Endodermal cell (in vitro differentiated cells): ENCODE measurements at regions not wholly inside any gene's neighbourhood (a gene's known extent, or its start where the extent isn't known, plus 50 kb on each side); places are given as distances from the start of the nearest gene placed in this dataset.

Experiments used
- DNase-seq: peaks from one replicate; pipeline ENCODE4 v3.0.0-alpha.2; 2017
- H3K27ac ChIP-seq: 2 replicates; pipeline ENCODE4 v1.5.1; 2013; ENCODE audit warnings: mild to moderate bottlenecking, low read depth, low read length, moderate library complexity
- H3K27me3 ChIP-seq: 2 replicates; pipeline ENCODE4 v1.6.1; 2013; ENCODE audit warnings: mild to moderate bottlenecking, low read length, moderate library complexity; ENCODE audit not compliant: insufficient read depth, control insufficient read depth, poor library complexity, severe bottlenecking
- H3K36me3 ChIP-seq: 2 replicates; pipeline ENCODE4 v1.7.0; 2013; ENCODE audit warnings: mild to moderate bottlenecking, low read length, moderate library complexity; ENCODE audit not compliant: control insufficient read depth, insufficient read depth
- H3K4me1 ChIP-seq: one replicate; pipeline ENCODE4 v1.7.0; 2013; ENCODE audit warnings: low read length; ENCODE audit not compliant: control insufficient read depth, insufficient read depth
- H3K4me3 ChIP-seq: 2 replicates; pipeline ENCODE4 v1.5.1; 2013; ENCODE audit warnings: mild to moderate bottlenecking, low read length, moderate library complexity
- H3K9ac ChIP-seq: 2 replicates; pipeline ENCODE4 v1.6.1; 2013; ENCODE audit warnings: mild to moderate bottlenecking, low read length, moderate library complexity; ENCODE audit not compliant: poor library complexity, severe bottlenecking; ENCODE audit errors: extremely low read depth
- H3K9me3 ChIP-seq: 2 replicates; pipeline ENCODE4 v1.6.1; 2013; ENCODE audit warnings: mild to moderate bottlenecking, low read length, moderate library complexity; ENCODE audit not compliant: control insufficient read depth
- H3K27ac Mint-ChIP-seq: 2 replicates; pipeline ENCODE4 v1.8.0; 2020; ENCODE audit warnings: mixed read lengths
- H3K27me3 Mint-ChIP-seq: 2 replicates; pipeline ENCODE4 v1.8.0; 2021; ENCODE audit warnings: mild to moderate bottlenecking, mixed read lengths; ENCODE audit not compliant: insufficient read depth
- H3K36me3 Mint-ChIP-seq: 2 replicates; pipeline ENCODE4 v1.8.0; 2020; ENCODE audit warnings: low read depth, mixed read lengths
- H3K4me1 Mint-ChIP-seq: 2 replicates; pipeline ENCODE4 v1.8.0; 2020; ENCODE audit warnings: mixed read lengths
- H3K4me3 Mint-ChIP-seq: 2 replicates; pipeline ENCODE4 v1.8.0; 2020; ENCODE audit warnings: mild to moderate bottlenecking, moderate library complexity, mixed read lengths
- H3K9me3 Mint-ChIP-seq: 2 replicates; pipeline ENCODE4 v1.8.0; 2020; ENCODE audit warnings: mild to moderate bottlenecking, mixed read lengths
- CTCF ChIP-seq: fragments of 200-600 bp; sonication (generic); conservative IDR thresholded peaks from 2 replicates; pipeline ENCODE4 v1.5.0; 2021; ENCODE audit warnings: antibody characterized with exemption, mild to moderate bottlenecking
- WGBS, 2 experiments: methylation state at CpG; one replicate each; pipeline versions ENCODE4 v1.1.5 to v1.1.7; 2013; ENCODE audit warnings: missing lambda C conversion rate in 2 of 2, mixed read lengths in 1 of 2; ENCODE audit not compliant: insufficient coverage in 1 of 2, insufficient read length in 1 of 2; 5-methylcytosine and 5-hydroxymethylcytosine counted together

- Mint-ChIP-seq H3K27ac (no peak overlapping the region), H3K4me3 (no peak overlapping the region), H3K4me1 (peaks cover 3% of the 10 kb centered on the region), H3K27me3 (no peaks in the 10 kb centered on the region), H3K9me3 (no peaks in the 10 kb centered on the region), H3K36me3 (no peaks in the 10 kb centered on the region)
- Histone ChIP-seq H3K36me3 (no peaks in the 10 kb centered on the region), H3K4me1 (no peaks in the 10 kb centered on the region), H3K9ac (no peak overlapping the region), H3K27me3 (no peaks in the 10 kb centered on the region), H3K27ac (no peak overlapping the region), H3K9me3 (no peaks in the 10 kb centered on the region), H3K4me3 (no peak overlapping the region)
- TF ChIP-seq CTCF: no peak
- no peak for DNase-seq
- 92 to 93% methylated on average over 3 of the region's 3 CpGs for WGBS, 2 experiments
These were observed 149.8 kb upstream of the PALMD start for GRCh38 chr1:99496067-99496466.

- Mint-ChIP-seq H3K4me1 (peaks cover 3% of the 10 kb centered on the region), H3K9me3 (no peaks in the 10 kb centered on the region), H3K27me3 (no peaks in the 10 kb centered on the region), H3K27ac (no peak overlapping the region), H3K36me3 (no peaks in the 10 kb centered on the region), H3K4me3 (no peak overlapping the region)
- Histone ChIP-seq H3K4me3 (no peak overlapping the region), H3K36me3 (no peaks in the 10 kb centered on the region), H3K4me1 (no peaks in the 10 kb centered on the region), H3K9ac (no peak overlapping the region), H3K9me3 (no peaks in the 10 kb centered on the region), H3K27ac (no peak overlapping the region), H3K27me3 (no peaks in the 10 kb centered on the region)
- no peak for DNase-seq
- WGBS, 2 experiments: 87 to 100% methylated on average over 1 of the region's 1 CpG
- no peak for TF ChIP-seq CTCF
These were observed 148.2 kb upstream of the PALMD start for GRCh38 chr1:99497690-99498089.

GRCh38 chr1:99500541-99500940 is 145.4 kb upstream of the PALMD start:
- Mint-ChIP-seq H3K36me3 (no peaks in the 10 kb centered on the region), H3K27ac (no peak overlapping the region), H3K27me3 (no peaks in the 10 kb centered on the region), H3K4me1 (peaks cover 9% of the 10 kb centered on the region), H3K9me3 (peaks cover 1% of the 10 kb centered on the region), H3K4me3 (no peak overlapping the region)
- no peaks in the 10 kb centered on the region for H3K27me3 ChIP-seq
- no peak overlapping the region for H3K27ac ChIP-seq
- DNase-seq: no peak
- H3K9ac ChIP-seq: no peak overlapping the region
- H3K4me1 ChIP-seq: no peaks in the 10 kb centered on the region
- H3K9me3 ChIP-seq: no peaks in the 10 kb centered on the region
- H3K4me3 ChIP-seq: no peak overlapping the region
- H3K36me3 ChIP-seq: no peaks in the 10 kb centered on the region
- TF ChIP-seq CTCF: no peak
